ENCODE measurements at regions not wholly inside any gene's neighbourhood (a gene's known extent, or its start where the extent isn't known, plus 50 kb on each side); places are given as distances from the start of the nearest gene placed in this dataset.
"Not testable (repeated sequence)": the region's sequence is repeated elsewhere in the genome, so short reads cannot be mapped to it uniquely, and the experiment has no call there.

- no peaks in the 10 kb centered on the region for H3K4me1 ChIP-seq (ENCODE audit: insufficient read depth)
- H3K79me2 ChIP-seq, result no peaks in the 10 kb centered on the region
- no peaks in the 10 kb centered on the region for H3K9me2 ChIP-seq (replicated peaks; ENCODE audit: insufficient read depth)
- 80% methylated on average over 2 of the region's 2 CpGs for WGBS (ENCODE audit: low lambda C conversion rate, missing lambda C conversion rate)
- H3K27me3 ChIP-seq, result no peaks in the 10 kb centered on the region
- H4K20me1 ChIP-seq (ENCODE audit: insufficient read depth, poor library complexity, severe bottlenecking), result no peaks in the 10 kb centered on the region
- TF ChIP-seq CTCF (IDR thresholded peaks at IDR 0.05; ENCODE audit: poor library complexity), result no peak
- no peak for TF ChIP-seq EZH2phosphoT487 (IDR thresholded peaks at IDR 0.05; ENCODE audit: low read depth, severe bottlenecking, unreplicated experiment)
- no peak for TF ChIP-seq EZH2 (IDR thresholded peaks at IDR 0.05; ENCODE audit: borderline replicate concordance)
- no peaks in the 10 kb centered on the region for H3K36me3 ChIP-seq (replicated peaks; ENCODE audit: insufficient read depth, low read depth)
- no peak overlapping the region for H3K4me3 ChIP-seq
- no peak for DNase-seq (ENCODE audit: low spot score)
- H3K27ac ChIP-seq, result no peak overlapping the region
- no peak overlapping the region for H2AFZ ChIP-seq
- no peak overlapping the region for H3K4me2 ChIP-seq
- no peaks in the 10 kb centered on the region for H3K9me3 ChIP-seq (ENCODE audit: low read depth)
These were observed 259.3 kb downstream of the S1PR1 start for GRCh38 chr1:101496109-101496508.

- H3K36me3 ChIP-seq (replicated peaks; ENCODE audit: insufficient read depth, low read depth), result no peaks in the 10 kb centered on the region
- no peak overlapping the region for H2AFZ ChIP-seq
- no peak for TF ChIP-seq EZH2phosphoT487 (IDR thresholded peaks at IDR 0.05; ENCODE audit: low read depth, severe bottlenecking, unreplicated experiment)
- TF ChIP-seq EZH2 (IDR thresholded peaks at IDR 0.05; ENCODE audit: borderline replicate concordance), result no peak
- TF ChIP-seq CTCF (IDR thresholded peaks at IDR 0.05; ENCODE audit: poor library complexity), result no peak
- no peak overlapping the region for H3K4me2 ChIP-seq
- no peaks in the 10 kb centered on the region for H4K20me1 ChIP-seq (ENCODE audit: insufficient read depth, poor library complexity, severe bottlenecking)
- H3K27ac ChIP-seq, result no peak overlapping the region
- no peaks in the 10 kb centered on the region for H3K4me1 ChIP-seq (ENCODE audit: insufficient read depth)
- WGBS (ENCODE audit: low lambda C conversion rate, missing lambda C conversion rate), result 71% methylated on average over 2 of the region's 2 CpGs
- no peak overlapping the region for H3K4me3 ChIP-seq
- DNase-seq (ENCODE audit: low spot score), result no peak
- H3K9me2 ChIP-seq (replicated peaks; ENCODE audit: insufficient read depth), result no peaks in the 10 kb centered on the region
- no peaks in the 10 kb centered on the region for H3K9me3 ChIP-seq (ENCODE audit: low read depth)
- no peaks in the 10 kb centered on the region for H3K27me3 ChIP-seq
- no peaks in the 10 kb centered on the region for H3K79me2 ChIP-seq
These were observed 261.2 kb downstream of the S1PR1 start for GRCh38 chr1:101497881-101498559.

- not testable (repeated sequence) for DNase-seq (ENCODE audit: low spot score); H3K27me3 ChIP-seq; H3K79me2 ChIP-seq
These were observed 267.3 kb downstream of the S1PR1 start for GRCh38 chr1:101504106-101504505.

GRCh38 chr1:101505240-101505639 lies 268.4 kb downstream of the S1PR1 start:
- H3K27me3 ChIP-seq; H2AFZ ChIP-seq; H3K27ac ChIP-seq; H3K4me1 ChIP-seq (ENCODE audit: insufficient read depth); H3K4me3 ChIP-seq; H3K4me2 ChIP-seq; H4K20me1 ChIP-seq (ENCODE audit: insufficient read depth, poor library complexity, severe bottlenecking); DNase-seq (ENCODE audit: low spot score); H3K9me3 ChIP-seq (ENCODE audit: low read depth); H3K36me3 ChIP-seq (replicated peaks; ENCODE audit: insufficient read depth, low read depth); H3K79me2 ChIP-seq; H3K9me2 ChIP-seq (replicated peaks; ENCODE audit: insufficient read depth): not testable (repeated sequence)
- WGBS (ENCODE audit: low lambda C conversion rate, missing lambda C conversion rate), result 86% methylated on average over 5 of the region's 5 CpGs

More at GRCh38 chr1:101504106-101504505, 267.3 kb downstream of the S1PR1 start:
- not testable (repeated sequence) for H3K9me2 ChIP-seq (replicated peaks; ENCODE audit: insufficient read depth); H3K9me3 ChIP-seq (ENCODE audit: low read depth); H4K20me1 ChIP-seq (ENCODE audit: insufficient read depth, poor library complexity, severe bottlenecking); H2AFZ ChIP-seq; H3K4me1 ChIP-seq (ENCODE audit: insufficient read depth); H3K27ac ChIP-seq; H3K4me2 ChIP-seq; H3K4me3 ChIP-seq; H3K36me3 ChIP-seq (replicated peaks; ENCODE audit: insufficient read depth, low read depth)
- 86% methylated on average over 2 of the region's 2 CpGs for WGBS (ENCODE audit: low lambda C conversion rate, missing lambda C conversion rate)
